ENCODE measurements at regions not wholly inside any gene's neighbourhood (a gene's known extent, or its start where the extent isn't known, plus 50 kb on each side); places are given as distances from the start of the nearest gene placed in this dataset.

GRCh38 chr2:81894451-81894990 lies 1590.0 kb upstream of the LRRTM1 start:
- Histone ChIP-seq H2BK120ac (ENCODE audit: low read depth, low read length) (no peak overlapping the region), H3K79me2 (ENCODE audit: control insufficient read depth, insufficient read depth, low read length) (no peaks in the 10 kb centered on the region), H3K18ac (ENCODE audit: low read length) (no peak overlapping the region), H3K9ac (ENCODE audit: low read length) (no peak overlapping the region), H3K23ac (ENCODE audit: low read length) (no peak overlapping the region), H3K4me2 (ENCODE audit: low read length) (no peak overlapping the region), H3K56ac (ENCODE audit: low read length) (no peak overlapping the region), H4K5ac (ENCODE audit: low read length) (no peak overlapping the region), H2AK5ac (ENCODE audit: low read length) (no peak overlapping the region), H2BK5ac (ENCODE audit: low read length) (no peak overlapping the region), H3K27ac (ENCODE audit: low read depth, low read length) (no peak overlapping the region), H3K27me3 (ENCODE audit: insufficient read depth, low read length, poor library complexity) (no peaks in the 10 kb centered on the region), H2BK15ac (replicated peaks; ENCODE audit: low read depth) (no peak overlapping the region), H3K4me3 (ENCODE audit: low read length) (no peak overlapping the region), H3K4ac (ENCODE audit: low read depth, low read length) (no peak overlapping the region), H3K79me1 (ENCODE audit: low read length) (no peaks in the 10 kb centered on the region), H4K8ac (ENCODE audit: low read depth, low read length) (no peak overlapping the region), H3K4me1 (ENCODE audit: control insufficient read depth, low read depth, low read length) (no peaks in the 10 kb centered on the region), H3K36me3 (ENCODE audit: control insufficient read depth, insufficient read depth, low read length) (no peaks in the 10 kb centered on the region)
- WGBS (ENCODE audit: extremely low coverage, insufficient coverage, low lambda C conversion rate): no CpG with 5 or more reads among the region's 3 CpGs
- DNase-seq: peak; percentile 37

GRCh38 chr2:81876624-81877023 lies 1572.1 kb upstream of the LRRTM1 start:
- Histone ChIP-seq H3K79me2 (ENCODE audit: control insufficient read depth, insufficient read depth, low read length) (no peaks in the 10 kb centered on the region), H3K4me1 (ENCODE audit: control insufficient read depth, low read depth, low read length) (no peaks in the 10 kb centered on the region), H2AK5ac (ENCODE audit: low read length) (no peak overlapping the region), H3K79me1 (ENCODE audit: low read length) (no peaks in the 10 kb centered on the region), H3K56ac (ENCODE audit: low read length) (no peak overlapping the region), H3K18ac (ENCODE audit: low read length) (no peak overlapping the region), H3K23ac (ENCODE audit: low read length) (no peak overlapping the region), H3K36me3 (ENCODE audit: control insufficient read depth, insufficient read depth, low read length) (no peaks in the 10 kb centered on the region), H3K27ac (ENCODE audit: low read depth, low read length) (no peak overlapping the region), H2BK15ac (replicated peaks; ENCODE audit: low read depth) (no peak overlapping the region), H2BK5ac (ENCODE audit: low read length) (no peak overlapping the region), H2BK120ac (ENCODE audit: low read depth, low read length) (no peak overlapping the region), H3K4ac (ENCODE audit: low read depth, low read length) (no peak overlapping the region), H4K5ac (ENCODE audit: low read length) (no peak overlapping the region), H4K8ac (ENCODE audit: low read depth, low read length) (no peak overlapping the region), H3K4me3 (ENCODE audit: low read length) (no peak overlapping the region), H3K9ac (ENCODE audit: low read length) (no peak overlapping the region), H3K27me3 (ENCODE audit: insufficient read depth, low read length, poor library complexity) (no peaks in the 10 kb centered on the region), H3K4me2 (ENCODE audit: low read length) (no peak overlapping the region)
- DNase-seq: no peak
- no CpG with 5 or more reads among the region's 4 CpGs for WGBS (ENCODE audit: extremely low coverage, insufficient coverage, low lambda C conversion rate)

- H4K5ac ChIP-seq (ENCODE audit: low read length): no peak overlapping the region
- no peak overlapping the region for H3K27ac ChIP-seq (ENCODE audit: low read depth, low read length)
- no peak overlapping the region for H3K4me3 ChIP-seq (ENCODE audit: low read length)
- no peak overlapping the region for H3K56ac ChIP-seq (ENCODE audit: low read length)
- H3K4me2 ChIP-seq (ENCODE audit: low read length): no peak overlapping the region
- H2BK120ac ChIP-seq (ENCODE audit: low read depth, low read length): no peak overlapping the region
- H2BK5ac ChIP-seq (ENCODE audit: low read length): no peak overlapping the region
- H3K9ac ChIP-seq (ENCODE audit: low read length): no peak overlapping the region
- H3K36me3 ChIP-seq (ENCODE audit: control insufficient read depth, insufficient read depth, low read length): no peaks in the 10 kb centered on the region
- H3K23ac ChIP-seq (ENCODE audit: low read length): no peak overlapping the region
- no peak overlapping the region for H4K8ac ChIP-seq (ENCODE audit: low read depth, low read length)
- no CpG with 5 or more reads among the region's 1 CpG for WGBS (ENCODE audit: extremely low coverage, insufficient coverage, low lambda C conversion rate)
- H3K4me1 ChIP-seq (ENCODE audit: control insufficient read depth, low read depth, low read length): no peaks in the 10 kb centered on the region
- no peak overlapping the region for H2AK5ac ChIP-seq (ENCODE audit: low read length)
- H3K18ac ChIP-seq (ENCODE audit: low read length): no peak overlapping the region
- no peak overlapping the region for H3K4ac ChIP-seq (ENCODE audit: low read depth, low read length)
- H2BK15ac ChIP-seq (replicated peaks; ENCODE audit: low read depth): no peak overlapping the region
- DNase-seq: no peak
- H3K79me1 ChIP-seq (ENCODE audit: low read length): no peaks in the 10 kb centered on the region
- H3K79me2 ChIP-seq (ENCODE audit: control insufficient read depth, insufficient read depth, low read length): no peaks in the 10 kb centered on the region
- no peaks in the 10 kb centered on the region for H3K27me3 ChIP-seq (ENCODE audit: insufficient read depth, low read length, poor library complexity)
Measured at GRCh38 chr2:81872006-81872405, 1567.5 kb upstream of the LRRTM1 start.

GRCh38 chr2:81870119-81870518 lies 1565.6 kb upstream of the LRRTM1 start:
- Histone ChIP-seq H4K5ac (ENCODE audit: low read length) (no peak overlapping the region), H3K4me2 (ENCODE audit: low read length) (no peak overlapping the region), H3K4ac (ENCODE audit: low read depth, low read length) (no peak overlapping the region), H3K4me3 (ENCODE audit: low read length) (no peak overlapping the region), H3K27ac (ENCODE audit: low read depth, low read length) (no peak overlapping the region), H2AK5ac (ENCODE audit: low read length) (no peak overlapping the region), H2BK15ac (replicated peaks; ENCODE audit: low read depth) (no peak overlapping the region), H3K79me1 (ENCODE audit: low read length) (no peaks in the 10 kb centered on the region), H3K18ac (ENCODE audit: low read length) (no peak overlapping the region), H3K56ac (ENCODE audit: low read length) (no peak overlapping the region), H3K36me3 (ENCODE audit: control insufficient read depth, insufficient read depth, low read length) (no peaks in the 10 kb centered on the region), H3K9ac (ENCODE audit: low read length) (no peak overlapping the region), H4K8ac (ENCODE audit: low read depth, low read length) (no peak overlapping the region), H3K79me2 (ENCODE audit: control insufficient read depth, insufficient read depth, low read length) (no peaks in the 10 kb centered on the region), H3K4me1 (ENCODE audit: control insufficient read depth, low read depth, low read length) (no peaks in the 10 kb centered on the region), H3K27me3 (ENCODE audit: insufficient read depth, low read length, poor library complexity) (no peaks in the 10 kb centered on the region), H2BK120ac (ENCODE audit: low read depth, low read length) (no peak overlapping the region), H3K23ac (ENCODE audit: low read length) (no peak overlapping the region), H2BK5ac (ENCODE audit: low read length) (no peak overlapping the region)
- no CpG with 5 or more reads among the region's 1 CpG for WGBS (ENCODE audit: extremely low coverage, insufficient coverage, low lambda C conversion rate)
- no peak for DNase-seq

GRCh38 chr2:81858998-81859397 lies 1554.4 kb upstream of the LRRTM1 start:
- no peak overlapping the region for H4K5ac ChIP-seq (ENCODE audit: low read length)
- DNase-seq: no peak
- H3K18ac ChIP-seq (ENCODE audit: low read length): no peak overlapping the region
- no peak overlapping the region for H3K4me3 ChIP-seq (ENCODE audit: low read length)
- no peak overlapping the region for H3K27ac ChIP-seq (ENCODE audit: low read depth, low read length)
- WGBS (ENCODE audit: extremely low coverage, insufficient coverage, low lambda C conversion rate): no CpG with 5 or more reads among the region's 3 CpGs
- no peak overlapping the region for H3K9ac ChIP-seq (ENCODE audit: low read length)
- H3K79me1 ChIP-seq (ENCODE audit: low read length): no peaks in the 10 kb centered on the region
- H3K56ac ChIP-seq (ENCODE audit: low read length): no peak overlapping the region
- H2BK15ac ChIP-seq (replicated peaks; ENCODE audit: low read depth): no peak overlapping the region
- no peak overlapping the region for H3K4ac ChIP-seq (ENCODE audit: low read depth, low read length)
- H4K8ac ChIP-seq (ENCODE audit: low read depth, low read length): no peak overlapping the region
- H2BK5ac ChIP-seq (ENCODE audit: low read length): no peak overlapping the region
- no peaks in the 10 kb centered on the region for H3K27me3 ChIP-seq (ENCODE audit: insufficient read depth, low read length, poor library complexity)
- H3K4me1 ChIP-seq (ENCODE audit: control insufficient read depth, low read depth, low read length): no peaks in the 10 kb centered on the region
- H2BK120ac ChIP-seq (ENCODE audit: low read depth, low read length): no peak overlapping the region
- no peak overlapping the region for H3K23ac ChIP-seq (ENCODE audit: low read length)
- no peak overlapping the region for H3K4me2 ChIP-seq (ENCODE audit: low read length)
- no peaks in the 10 kb centered on the region for H3K79me2 ChIP-seq (ENCODE audit: control insufficient read depth, insufficient read depth, low read length)
- H3K36me3 ChIP-seq (ENCODE audit: control insufficient read depth, insufficient read depth, low read length): no peaks in the 10 kb centered on the region
- no peak overlapping the region for H2AK5ac ChIP-seq (ENCODE audit: low read length)

GRCh38 chr2:81853341-81853740 lies 1548.8 kb upstream of the LRRTM1 start:
- Histone ChIP-seq H3K23ac (ENCODE audit: low read length) (no peak overlapping the region), H4K5ac (ENCODE audit: low read length) (no peak overlapping the region), H3K27me3 (ENCODE audit: insufficient read depth, low read length, poor library complexity) (no peaks in the 10 kb centered on the region), H3K9ac (ENCODE audit: low read length) (no peak overlapping the region), H3K27ac (ENCODE audit: low read depth, low read length) (no peak overlapping the region), H2BK5ac (ENCODE audit: low read length) (no peak overlapping the region), H3K79me1 (ENCODE audit: low read length) (no peaks in the 10 kb centered on the region), H3K4me2 (ENCODE audit: low read length) (no peak overlapping the region), H3K79me2 (ENCODE audit: control insufficient read depth, insufficient read depth, low read length) (no peaks in the 10 kb centered on the region), H2AK5ac (ENCODE audit: low read length) (no peak overlapping the region), H3K36me3 (ENCODE audit: control insufficient read depth, insufficient read depth, low read length) (no peaks in the 10 kb centered on the region), H3K4ac (ENCODE audit: low read depth, low read length) (no peak overlapping the region), H4K8ac (ENCODE audit: low read depth, low read length) (no peak overlapping the region), H3K18ac (ENCODE audit: low read length) (no peak overlapping the region), H3K56ac (ENCODE audit: low read length) (no peak overlapping the region), H2BK120ac (ENCODE audit: low read depth, low read length) (no peak overlapping the region), H3K4me1 (ENCODE audit: control insufficient read depth, low read depth, low read length) (no peaks in the 10 kb centered on the region), H3K4me3 (ENCODE audit: low read length) (no peak overlapping the region), H2BK15ac (replicated peaks; ENCODE audit: low read depth) (no peak overlapping the region)
- peak; percentile 2 for DNase-seq
- WGBS (ENCODE audit: extremely low coverage, insufficient coverage, low lambda C conversion rate): no CpG with 5 or more reads among the region's 2 CpGs

Data from mesendoderm (in vitro differentiated cells).